GM23338 (cell line): ENCODE measurements at regions not wholly inside any gene's neighbourhood (a gene's known extent, or its start where the extent isn't known, plus 50 kb on each side); places are given as distances from the start of the nearest gene placed in this dataset.

Experiments
- CREB1 ChIP-seq: fragments of 250-450 bp; sonication (Bioruptor Pico); IDR thresholded peaks from 2 replicates; pipeline ENCODE4 v1.5.0; 2020; ENCODE audit warnings: low read depth, mild to moderate bottlenecking, moderate library complexity
- EZH2 ChIP-seq: fragments of 200-600 bp; sonication (generic); IDR thresholded peaks from one replicate; pipeline ENCODE4 v1.8.0; 2017; ENCODE audit warnings: antibody characterized with exemption, mild to moderate bottlenecking, low read depth; ENCODE audit not compliant: unreplicated experiment
- EZH2phosphoT487 ChIP-seq: fragments of 200-600 bp; sonication (generic); IDR thresholded peaks from one replicate; pipeline ENCODE4 v1.8.1; 2018; ENCODE audit warnings: antibody characterized with exemption; ENCODE audit not compliant: unreplicated experiment
- JUNB ChIP-seq: IDR thresholded peaks from one replicate; pipeline ENCODE4 v1.6.1; 2016; ENCODE audit warnings: antibody characterized with exemption; ENCODE audit not compliant: unreplicated experiment
- NANOG ChIP-seq: IDR thresholded peaks from 2 replicates; pipeline ENCODE4 v1.6.1; 2016; ENCODE audit warnings: antibody characterized with exemption, borderline replicate concordance
- POLR2AphosphoS5 ChIP-seq: IDR thresholded peaks from 2 replicates; pipeline ENCODE4 v1.6.1; 2016; ENCODE audit warnings: antibody characterized with exemption, low read depth
- STAT1 ChIP-seq: IDR thresholded peaks from one replicate; pipeline ENCODE4 v1.6.1; 2016; ENCODE audit warnings: antibody characterized with exemption; ENCODE audit not compliant: unreplicated experiment
- ZNF114 ChIP-seq: fragments of 250-450 bp; sonication (Bioruptor Pico); IDR thresholded peaks from 2 replicates; pipeline ENCODE4 v1.5.0; 2020; ENCODE audit warnings: mild to moderate bottlenecking, moderate library complexity
- TF ChIP-seq, protein P1 (sequence below), 2 experiments: fragments of 200-600 bp in 1 of 2; sonication (generic) in 1 of 2; conservative IDR thresholded peaks; 2 replicates each; pipeline versions ENCODE4 v1.5.1 to v1.6.1; 2016 to 2017; ENCODE audit warnings: antibody characterized with exemption in 2 of 2, low read depth in 2 of 2, mild to moderate bottlenecking in 2 of 2, moderate library complexity in 1 of 2
- TF ChIP-seq, protein P2 (sequence below): IDR thresholded peaks from one replicate; pipeline ENCODE4 v1.6.1; 2018; ENCODE audit warnings: antibody characterized with exemption; ENCODE audit not compliant: unreplicated experiment
- TF ChIP-seq, protein P3 (sequence below): IDR thresholded peaks from 2 replicates; pipeline ENCODE4 v1.6.1; 2016; ENCODE audit warnings: antibody characterized with exemption

DNA sequence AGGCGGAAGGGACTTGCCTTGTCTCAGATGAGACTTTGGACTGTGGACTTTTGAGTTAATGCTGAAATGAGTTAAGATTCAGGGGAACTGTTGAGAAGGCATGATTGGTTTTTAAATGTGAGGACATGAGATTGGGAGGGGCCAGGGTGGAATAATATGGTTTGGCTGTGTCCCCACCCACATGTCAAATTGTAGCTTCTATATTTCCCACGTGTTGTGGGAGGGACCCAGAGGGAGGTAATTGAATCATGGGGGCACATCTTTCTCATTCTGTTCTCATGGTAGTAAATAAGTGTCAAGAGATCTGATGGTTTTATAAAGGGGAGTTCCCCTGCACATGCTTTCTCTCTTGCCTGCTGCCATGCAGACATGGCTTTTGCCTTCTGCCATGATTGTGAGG lies 89.2 kb downstream of the CGGBP1 start:
- TF ChIP-seq, protein P1, sequence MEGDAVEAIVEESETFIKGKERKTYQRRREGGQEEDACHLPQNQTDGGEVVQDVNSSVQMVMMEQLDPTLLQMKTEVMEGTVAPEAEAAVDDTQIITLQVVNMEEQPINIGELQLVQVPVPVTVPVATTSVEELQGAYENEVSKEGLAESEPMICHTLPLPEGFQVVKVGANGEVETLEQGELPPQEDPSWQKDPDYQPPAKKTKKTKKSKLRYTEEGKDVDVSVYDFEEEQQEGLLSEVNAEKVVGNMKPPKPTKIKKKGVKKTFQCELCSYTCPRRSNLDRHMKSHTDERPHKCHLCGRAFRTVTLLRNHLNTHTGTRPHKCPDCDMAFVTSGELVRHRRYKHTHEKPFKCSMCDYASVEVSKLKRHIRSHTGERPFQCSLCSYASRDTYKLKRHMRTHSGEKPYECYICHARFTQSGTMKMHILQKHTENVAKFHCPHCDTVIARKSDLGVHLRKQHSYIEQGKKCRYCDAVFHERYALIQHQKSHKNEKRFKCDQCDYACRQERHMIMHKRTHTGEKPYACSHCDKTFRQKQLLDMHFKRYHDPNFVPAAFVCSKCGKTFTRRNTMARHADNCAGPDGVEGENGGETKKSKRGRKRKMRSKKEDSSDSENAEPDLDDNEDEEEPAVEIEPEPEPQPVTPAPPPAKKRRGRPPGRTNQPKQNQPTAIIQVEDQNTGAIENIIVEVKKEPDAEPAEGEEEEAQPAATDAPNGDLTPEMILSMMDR (conservative IDR thresholded peaks at IDR 0.05; ENCODE audit: low read depth in 2 of 2): no peak
- TF ChIP-seq, protein P2, sequence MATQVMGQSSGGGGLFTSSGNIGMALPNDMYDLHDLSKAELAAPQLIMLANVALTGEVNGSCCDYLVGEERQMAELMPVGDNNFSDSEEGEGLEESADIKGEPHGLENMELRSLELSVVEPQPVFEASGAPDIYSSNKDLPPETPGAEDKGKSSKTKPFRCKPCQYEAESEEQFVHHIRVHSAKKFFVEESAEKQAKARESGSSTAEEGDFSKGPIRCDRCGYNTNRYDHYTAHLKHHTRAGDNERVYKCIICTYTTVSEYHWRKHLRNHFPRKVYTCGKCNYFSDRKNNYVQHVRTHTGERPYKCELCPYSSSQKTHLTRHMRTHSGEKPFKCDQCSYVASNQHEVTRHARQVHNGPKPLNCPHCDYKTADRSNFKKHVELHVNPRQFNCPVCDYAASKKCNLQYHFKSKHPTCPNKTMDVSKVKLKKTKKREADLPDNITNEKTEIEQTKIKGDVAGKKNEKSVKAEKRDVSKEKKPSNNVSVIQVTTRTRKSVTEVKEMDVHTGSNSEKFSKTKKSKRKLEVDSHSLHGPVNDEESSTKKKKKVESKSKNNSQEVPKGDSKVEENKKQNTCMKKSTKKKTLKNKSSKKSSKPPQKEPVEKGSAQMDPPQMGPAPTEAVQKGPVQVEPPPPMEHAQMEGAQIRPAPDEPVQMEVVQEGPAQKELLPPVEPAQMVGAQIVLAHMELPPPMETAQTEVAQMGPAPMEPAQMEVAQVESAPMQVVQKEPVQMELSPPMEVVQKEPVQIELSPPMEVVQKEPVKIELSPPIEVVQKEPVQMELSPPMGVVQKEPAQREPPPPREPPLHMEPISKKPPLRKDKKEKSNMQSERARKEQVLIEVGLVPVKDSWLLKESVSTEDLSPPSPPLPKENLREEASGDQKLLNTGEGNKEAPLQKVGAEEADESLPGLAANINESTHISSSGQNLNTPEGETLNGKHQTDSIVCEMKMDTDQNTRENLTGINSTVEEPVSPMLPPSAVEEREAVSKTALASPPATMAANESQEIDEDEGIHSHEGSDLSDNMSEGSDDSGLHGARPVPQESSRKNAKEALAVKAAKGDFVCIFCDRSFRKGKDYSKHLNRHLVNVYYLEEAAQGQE: no peak
- TF ChIP-seq EZH2: no peak
- TF ChIP-seq POLR2AphosphoS5: no peak
- TF ChIP-seq EZH2phosphoT487: no peak
- no peak for TF ChIP-seq CREB1 (CRISPR knock-in tag)
- TF ChIP-seq NANOG: no peak
- TF ChIP-seq, protein P3, sequence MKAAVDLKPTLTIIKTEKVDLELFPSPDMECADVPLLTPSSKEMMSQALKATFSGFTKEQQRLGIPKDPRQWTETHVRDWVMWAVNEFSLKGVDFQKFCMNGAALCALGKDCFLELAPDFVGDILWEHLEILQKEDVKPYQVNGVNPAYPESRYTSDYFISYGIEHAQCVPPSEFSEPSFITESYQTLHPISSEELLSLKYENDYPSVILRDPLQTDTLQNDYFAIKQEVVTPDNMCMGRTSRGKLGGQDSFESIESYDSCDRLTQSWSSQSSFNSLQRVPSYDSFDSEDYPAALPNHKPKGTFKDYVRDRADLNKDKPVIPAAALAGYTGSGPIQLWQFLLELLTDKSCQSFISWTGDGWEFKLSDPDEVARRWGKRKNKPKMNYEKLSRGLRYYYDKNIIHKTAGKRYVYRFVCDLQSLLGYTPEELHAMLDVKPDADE: no peak
- TF ChIP-seq STAT1: no peak
- TF ChIP-seq JUNB: no peak
- TF ChIP-seq ZNF114 (CRISPR knock-in tag): no peak
